GM18502 (cell line): ENCODE measurements at regions not wholly inside any gene's neighbourhood (a gene's known extent, or its start where the extent isn't known, plus 50 kb on each side); places are given as distances from the start of the nearest gene placed in this dataset.

Source experiments
- ATAC-seq: cut with Tn5 transposase; IDR thresholded peaks from one replicate; pipeline ENCODE4 v1.9.1; 2021; ENCODE audit warnings: mild to moderate bottlenecking; ENCODE audit not compliant: unreplicated experiment, poor library complexity

- ATAC-seq = no peak
Observed at GRCh38 chr1:168631671-168632400, 55.4 kb downstream of the XCL1 start.

- ATAC-seq = no peak
Observed at GRCh38 chr1:168634951-168635532, 58.6 kb downstream of the XCL1 start.

- no peak for ATAC-seq
Observed at GRCh38 chr1:168636200-168636599, 59.8 kb downstream of the XCL1 start.

- no peak for ATAC-seq
Observed at GRCh38 chr1:168636642-168637111, 60.3 kb downstream of the XCL1 start.

- peak; percentile 73 for ATAC-seq
Observed at GRCh38 chr1:168637350-168637991, 61.1 kb downstream of the XCL1 start.

- ATAC-seq = no peak
Observed at GRCh38 chr1:168638884-168639283, 62.5 kb downstream of the XCL1 start.

GRCh38 chr1:168640182-168640581, 63.8 kb downstream of the XCL1 start:
- ATAC-seq = no peak

- no peak for ATAC-seq
Observed at GRCh38 chr1:168640836-168641235, 64.4 kb downstream of the XCL1 start.

- ATAC-seq = no peak
Observed at GRCh38 chr1:168643152-168643551, 66.7 kb downstream of the XCL1 start.
